GM18868 (cell line): ENCODE measurements at regions not wholly inside any gene's neighbourhood (a gene's known extent, or its start where the extent isn't known, plus 50 kb on each side); places are given as distances from the start of the nearest gene placed in this dataset.

Source experiments
- ATAC-seq: cut with Tn5 transposase; IDR thresholded peaks from one replicate; pipeline ENCODE4 v1.9.1; 2021; ENCODE audit warnings: mild to moderate bottlenecking, moderate library complexity; ENCODE audit not compliant: unreplicated experiment

DNA sequence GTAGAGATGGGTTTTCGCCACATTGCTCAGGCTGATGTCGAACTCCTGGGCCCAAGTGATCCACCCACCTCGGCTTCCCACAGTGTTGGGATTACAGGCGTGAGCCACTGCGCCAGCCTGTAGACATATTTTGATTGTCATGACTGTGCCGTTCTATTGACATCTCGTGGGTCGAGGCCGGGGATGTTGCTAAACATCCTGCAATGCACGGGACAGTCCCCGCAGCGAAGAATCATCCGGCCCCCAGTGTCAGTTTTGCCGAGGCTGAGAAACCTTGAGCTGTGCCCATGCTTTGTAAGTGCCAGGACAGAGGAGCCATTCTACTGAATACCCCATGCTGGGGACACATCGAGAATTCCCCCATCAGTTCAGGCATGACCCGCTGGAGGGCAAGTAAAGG, 69.1 kb upstream of the GSE1 start:
- ATAC-seq, result no peak

DNA sequence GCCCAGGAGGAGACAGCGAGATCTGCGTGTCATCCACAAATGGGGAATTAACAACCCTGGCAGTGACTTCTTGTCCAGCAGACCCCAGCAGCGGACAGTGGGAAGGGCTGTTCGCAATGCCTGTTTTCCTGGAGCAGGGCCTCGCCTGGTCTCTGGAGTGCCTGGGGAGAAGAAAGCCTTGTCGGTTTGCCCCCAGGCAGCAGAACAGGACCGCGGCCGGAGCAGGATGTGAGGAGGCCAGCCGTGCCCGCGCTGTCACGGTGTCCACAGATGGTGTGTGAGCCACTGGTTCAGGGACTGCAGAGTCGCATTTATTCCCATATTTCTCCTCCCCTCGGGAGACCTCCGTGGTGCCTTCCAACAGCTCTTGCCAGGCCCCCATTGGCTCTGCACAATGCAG, 68.5 kb upstream of the GSE1 start:
- ATAC-seq, result no peak

DNA sequence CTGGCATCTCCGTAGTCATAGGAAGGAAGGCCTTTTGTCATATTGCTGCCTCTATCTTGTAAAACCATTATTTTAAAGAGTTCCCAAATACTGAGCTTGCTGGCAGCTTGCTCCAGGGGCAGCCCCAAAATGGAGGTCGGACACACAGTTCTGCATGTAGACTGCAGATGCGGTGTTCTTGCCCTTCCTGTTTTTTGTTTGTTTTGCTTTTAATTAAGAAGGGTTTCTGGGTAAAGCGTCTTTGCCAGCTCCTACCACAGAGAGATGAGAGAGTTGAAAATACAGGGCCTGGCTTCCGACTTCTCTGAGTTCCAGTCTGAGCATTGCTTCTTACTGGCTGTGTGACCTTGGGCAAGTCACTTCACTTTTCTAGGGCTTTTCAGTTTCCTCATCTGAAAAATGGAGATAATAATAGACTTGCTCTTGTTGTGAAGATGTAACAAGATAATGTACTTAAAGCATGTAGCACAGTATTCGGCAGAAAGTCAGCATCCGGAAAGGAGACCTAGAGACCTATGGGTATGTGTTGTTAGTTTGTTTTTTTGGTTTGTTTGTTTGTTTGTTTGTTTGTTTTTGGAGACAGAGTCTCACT, 67.8 kb upstream of the GSE1 start:
- ATAC-seq, result no peak

DNA sequence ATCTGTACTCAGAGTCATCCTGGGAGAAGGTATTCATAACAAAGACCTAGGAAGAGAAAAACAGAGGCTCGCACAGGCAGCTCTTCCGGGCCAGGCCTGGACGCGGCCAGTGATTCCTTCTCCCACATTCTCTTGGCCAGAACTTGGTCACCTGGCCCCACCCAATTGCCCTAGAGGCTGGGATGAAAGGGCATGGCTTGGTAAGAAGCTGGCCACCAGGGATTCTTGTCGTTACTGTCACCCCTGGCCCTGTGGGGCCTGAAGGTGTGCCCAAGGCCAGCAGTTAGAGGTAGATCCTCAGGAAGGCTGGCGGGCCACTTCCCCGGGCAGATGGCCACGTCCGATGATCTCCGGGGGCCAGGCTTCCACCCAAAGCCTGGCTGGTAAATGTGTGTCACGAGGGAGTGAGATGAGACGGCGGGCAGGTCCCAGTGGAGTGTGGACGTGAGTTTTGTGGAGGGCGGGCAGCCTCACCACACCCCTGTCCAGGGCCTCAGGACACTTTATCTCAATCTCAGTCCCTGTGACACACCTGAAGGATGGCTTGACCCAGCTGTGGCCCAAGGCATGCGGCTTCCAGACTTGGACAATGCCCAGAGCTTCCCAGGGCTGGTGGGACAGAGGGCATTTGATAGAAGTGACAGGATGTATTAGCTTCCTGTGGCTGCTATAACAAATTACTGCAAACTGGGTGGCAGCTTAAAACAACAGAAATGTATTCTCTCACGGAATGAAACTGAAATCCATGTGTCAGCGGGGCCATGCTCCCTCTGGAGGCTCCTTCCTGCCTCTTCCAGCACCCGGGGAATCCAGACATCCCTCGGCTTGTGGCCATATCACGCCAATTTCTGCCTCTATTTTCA, 66.3 kb upstream of the GSE1 start:
- no peak for ATAC-seq

DNA sequence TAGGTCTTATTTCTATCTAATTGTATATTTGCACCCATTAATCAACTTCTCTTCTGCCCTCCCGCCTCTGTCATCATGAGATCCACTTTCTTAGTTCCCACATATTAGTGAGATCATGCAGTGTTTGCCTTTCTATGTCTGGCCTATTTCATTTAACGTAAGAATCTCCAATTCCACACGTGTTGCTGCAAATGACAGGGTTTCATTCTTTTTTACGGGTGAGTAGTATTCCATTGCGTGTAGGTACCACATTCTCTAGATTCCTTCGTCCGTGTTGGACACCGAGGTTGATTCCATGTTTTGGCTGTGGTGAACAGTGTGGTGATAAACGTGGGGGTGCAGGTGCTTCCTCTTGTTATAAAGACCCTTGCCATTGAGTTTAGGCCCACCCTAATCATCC, 64.7 kb upstream of the GSE1 start:
- ATAC-seq, result no peak

DNA sequence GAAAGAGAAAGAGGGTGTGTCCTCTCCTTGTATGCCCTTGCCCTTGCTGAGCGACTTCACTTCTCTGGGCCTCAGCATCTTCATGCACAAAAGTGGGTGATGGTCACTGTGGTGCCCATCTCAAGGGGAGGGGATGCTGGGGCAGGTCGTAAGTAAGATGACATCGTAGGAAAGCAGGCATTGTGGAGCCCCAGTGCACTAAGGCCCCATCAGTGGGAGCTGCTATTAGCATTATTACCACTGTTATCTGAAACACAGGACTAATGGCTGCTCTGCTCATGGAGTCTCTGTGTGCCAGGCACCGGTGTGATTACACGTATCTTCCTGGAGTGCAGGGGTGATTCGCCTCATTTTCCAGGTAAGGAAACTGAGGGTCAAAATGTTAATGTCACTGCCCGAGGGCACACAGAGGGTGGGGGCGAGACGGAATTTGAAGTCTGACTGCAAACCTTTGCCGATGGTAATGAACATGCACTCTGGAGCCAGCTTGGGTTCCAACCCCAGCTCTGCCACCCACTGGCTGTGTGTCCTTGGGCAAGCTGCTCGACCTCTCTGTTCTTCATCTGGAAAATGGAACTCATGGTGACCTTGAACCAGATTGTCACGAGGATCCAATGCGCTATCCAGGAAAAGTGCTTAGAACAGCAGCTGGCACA, 63.2 kb upstream of the GSE1 start:
- ATAC-seq, result no peak

DNA sequence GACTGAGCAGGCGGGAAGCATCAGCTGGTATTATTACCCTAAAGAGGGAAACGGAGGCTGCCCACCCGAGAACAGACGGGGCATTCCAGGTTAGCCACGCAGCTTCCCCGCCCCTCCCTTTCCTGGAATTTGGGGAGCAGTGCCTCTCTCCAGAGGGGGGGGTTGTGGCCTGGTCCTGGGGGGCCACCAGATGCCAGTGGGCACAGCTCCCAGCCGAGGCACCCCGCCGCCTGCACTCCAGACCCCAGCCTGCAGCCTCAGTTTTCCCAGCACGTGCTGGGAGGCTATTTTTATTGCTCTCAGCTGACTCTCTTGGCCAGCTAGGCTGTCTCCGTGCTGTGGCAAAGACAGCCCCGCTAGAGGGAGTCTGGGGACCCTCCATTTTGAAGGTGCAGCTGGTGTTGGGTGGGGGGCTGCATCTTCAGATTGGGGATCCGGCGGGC, 62.7 kb upstream of the GSE1 start:
- ATAC-seq, result no peak

DNA sequence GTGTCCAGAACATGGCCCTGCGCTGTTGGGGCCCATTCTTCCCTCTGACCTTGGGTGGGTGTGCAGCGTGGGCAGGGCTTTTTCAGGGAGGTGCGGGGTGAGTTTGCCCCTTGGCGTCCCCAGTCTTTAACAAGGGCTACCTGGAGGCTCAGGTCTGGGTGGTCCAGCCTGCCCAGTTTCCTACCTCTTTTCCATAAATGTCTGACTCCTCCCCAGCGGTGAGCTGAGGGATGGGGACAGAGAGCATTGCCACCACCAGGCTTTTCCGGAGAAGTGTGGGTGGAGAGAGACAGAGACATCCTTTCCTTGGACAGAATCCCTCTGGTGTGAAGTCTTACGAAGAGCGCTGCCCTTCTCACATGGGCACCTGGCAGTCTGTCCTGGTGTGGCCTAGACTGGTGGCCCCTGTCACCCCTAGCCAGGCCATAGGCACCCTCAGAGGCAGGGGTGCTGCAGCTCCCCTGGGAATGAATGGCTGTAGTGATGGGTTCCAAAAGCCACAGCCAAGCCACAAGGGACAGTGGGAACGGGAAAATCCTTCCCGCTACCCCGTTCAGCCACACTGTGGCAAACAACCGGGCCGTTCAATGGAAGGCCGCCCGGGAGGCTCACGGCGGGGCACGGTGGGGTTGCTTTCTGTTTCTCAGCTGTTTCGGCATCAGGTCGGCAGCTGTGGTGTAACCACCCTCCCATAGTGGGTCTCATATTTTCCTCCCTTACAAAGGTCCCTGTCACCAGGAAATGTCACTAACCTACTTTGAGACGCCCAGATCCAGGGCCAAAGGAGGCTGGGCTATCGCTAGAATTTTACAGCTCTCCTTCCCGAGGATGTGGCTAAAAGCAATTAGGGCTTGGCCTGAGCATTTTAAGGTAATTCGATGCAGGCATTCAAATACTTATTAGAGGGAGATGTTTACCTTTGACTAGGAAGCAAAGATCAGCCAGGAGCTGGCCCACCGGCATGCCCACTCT, 61.9 kb upstream of the GSE1 start:
- no peak for ATAC-seq

DNA sequence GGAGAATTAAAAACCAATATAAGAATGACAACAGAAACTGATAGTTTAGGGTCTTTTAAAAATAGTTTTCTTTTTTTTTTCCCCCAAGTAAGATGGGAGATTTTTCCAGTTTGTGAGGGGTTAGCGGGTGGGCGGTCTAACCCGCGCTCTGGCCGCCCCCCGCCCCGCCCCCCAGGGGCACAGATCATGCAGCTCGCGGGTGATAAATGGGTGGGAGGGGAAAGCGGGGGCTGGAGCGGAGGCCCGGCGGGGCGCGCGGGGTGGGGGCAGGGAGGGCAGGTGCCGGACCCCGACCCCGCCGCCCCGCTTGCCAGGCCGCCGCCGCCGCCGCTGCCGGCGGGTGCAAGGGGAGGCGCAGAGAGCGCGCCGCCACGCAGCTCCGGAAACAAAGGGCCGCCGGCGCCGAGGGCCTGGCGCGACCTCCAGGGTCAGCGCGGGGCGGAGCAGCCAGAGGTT, 60.1 kb upstream of the GSE1 start:
- ATAC-seq, result no peak

DNA sequence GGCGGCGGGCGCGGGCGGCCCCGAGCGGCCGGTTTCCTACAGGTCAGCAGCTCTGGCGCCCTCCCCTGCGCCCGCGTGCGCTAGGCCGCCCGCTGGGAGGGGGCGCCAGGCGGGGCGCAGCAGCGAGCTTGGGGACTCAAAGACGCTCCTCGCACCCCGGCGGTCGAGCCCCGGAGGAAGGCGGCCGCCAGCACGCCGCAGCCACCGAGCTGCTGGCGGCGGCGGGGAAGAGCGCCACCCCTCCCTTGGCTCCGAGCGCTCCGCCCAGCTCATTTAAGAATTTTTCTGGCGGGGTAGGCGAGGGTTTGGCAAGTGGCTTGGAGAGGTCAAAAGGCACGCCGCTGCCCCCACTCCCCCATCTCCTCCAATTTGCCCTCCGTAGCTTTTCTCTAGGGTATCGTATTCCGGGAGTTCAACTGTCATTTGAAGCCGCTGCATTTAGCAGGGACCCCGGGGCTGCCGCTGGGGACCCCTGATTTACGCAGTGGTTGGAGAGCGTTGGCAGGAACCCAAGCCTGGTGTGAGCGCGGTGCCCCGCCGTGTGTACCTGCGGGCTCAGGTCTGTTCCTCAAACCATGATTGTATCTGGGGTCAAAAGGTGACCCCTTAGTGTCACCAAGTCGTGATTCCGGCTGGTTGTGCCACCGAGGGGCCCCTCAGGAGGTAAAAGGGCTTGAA, 59.5 kb upstream of the GSE1 start:
- ATAC-seq, result peak; percentile 4

DNA sequence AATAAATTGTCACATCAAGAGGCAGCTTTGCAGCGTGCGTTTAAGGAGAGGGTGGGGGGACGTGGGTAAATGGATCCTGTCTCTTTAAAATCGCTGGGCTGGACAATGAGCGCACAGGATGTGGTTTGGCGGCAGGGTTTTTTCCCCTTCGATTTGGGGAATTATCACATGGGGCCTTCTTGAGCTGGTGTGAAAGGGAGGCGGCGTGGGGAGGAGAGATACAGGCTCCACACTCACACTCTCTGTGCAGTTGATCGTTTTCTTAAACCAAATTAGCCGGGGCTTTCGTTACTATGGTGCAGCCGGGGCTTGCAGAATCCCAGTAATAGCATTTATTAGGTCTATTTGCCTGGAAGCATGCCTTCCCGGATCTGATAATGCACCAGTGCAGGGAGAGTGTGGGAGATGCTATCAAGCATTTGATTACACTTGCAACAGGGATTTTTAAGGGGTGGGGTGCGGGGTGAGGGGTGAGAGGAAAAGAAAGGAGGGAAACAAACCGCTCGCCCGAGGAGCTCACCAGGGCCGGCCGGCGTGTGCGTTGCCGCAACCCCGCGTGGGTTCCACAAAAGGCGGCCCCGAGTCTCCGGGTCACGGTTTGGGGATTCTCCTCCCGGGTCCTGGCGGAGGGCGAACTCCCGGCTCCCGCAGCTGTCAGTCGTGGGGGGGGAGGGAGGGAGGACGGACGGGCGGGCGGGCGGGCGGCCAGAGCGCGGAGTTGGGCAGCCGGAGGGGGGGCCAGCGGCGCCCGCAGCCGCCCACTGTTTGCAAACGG, 58.8 kb upstream of the GSE1 start:
- ATAC-seq, result peak; percentile 62

DNA sequence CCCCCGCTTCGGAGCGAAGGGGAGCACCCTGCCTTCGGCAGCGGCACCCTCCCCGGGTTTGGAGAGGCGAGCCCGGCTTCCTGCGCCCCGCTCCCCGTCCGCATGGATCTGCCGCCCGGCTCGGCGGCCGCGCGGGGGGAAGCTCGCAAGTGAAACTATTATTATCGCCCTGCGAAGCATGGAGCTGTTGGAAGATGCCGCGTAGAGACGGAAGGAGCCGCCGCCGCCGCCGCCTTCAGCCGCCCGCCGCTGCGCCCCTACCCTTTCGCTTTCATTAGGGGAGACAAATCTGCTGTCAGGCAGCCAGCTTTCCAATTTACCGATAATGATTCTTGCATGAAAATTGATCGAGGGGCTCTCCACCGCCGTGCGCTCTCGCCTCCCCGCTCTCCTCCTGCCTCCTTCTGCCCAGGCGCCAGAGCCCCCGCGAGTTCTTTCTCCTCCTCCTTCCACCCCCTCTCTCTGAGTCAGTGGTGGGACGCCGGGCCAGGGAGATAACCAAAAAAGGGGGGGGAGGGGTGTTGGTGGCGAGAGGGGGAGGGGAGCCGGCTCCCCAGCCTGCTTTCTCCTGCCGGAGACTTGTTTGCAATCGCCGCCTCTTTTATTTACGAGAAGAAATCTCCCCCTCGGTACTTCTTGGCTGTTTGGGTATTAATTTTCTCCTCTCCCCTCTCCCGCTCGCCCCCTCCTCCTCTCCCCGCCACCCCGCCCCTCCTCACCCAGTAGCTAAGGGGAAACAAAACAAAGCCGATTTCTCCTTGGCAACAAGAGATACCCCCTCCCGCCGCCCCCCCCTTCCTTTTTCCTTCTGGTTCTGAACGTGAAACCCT, 58.0 kb upstream of the GSE1 start:
- ATAC-seq, result no peak

DNA sequence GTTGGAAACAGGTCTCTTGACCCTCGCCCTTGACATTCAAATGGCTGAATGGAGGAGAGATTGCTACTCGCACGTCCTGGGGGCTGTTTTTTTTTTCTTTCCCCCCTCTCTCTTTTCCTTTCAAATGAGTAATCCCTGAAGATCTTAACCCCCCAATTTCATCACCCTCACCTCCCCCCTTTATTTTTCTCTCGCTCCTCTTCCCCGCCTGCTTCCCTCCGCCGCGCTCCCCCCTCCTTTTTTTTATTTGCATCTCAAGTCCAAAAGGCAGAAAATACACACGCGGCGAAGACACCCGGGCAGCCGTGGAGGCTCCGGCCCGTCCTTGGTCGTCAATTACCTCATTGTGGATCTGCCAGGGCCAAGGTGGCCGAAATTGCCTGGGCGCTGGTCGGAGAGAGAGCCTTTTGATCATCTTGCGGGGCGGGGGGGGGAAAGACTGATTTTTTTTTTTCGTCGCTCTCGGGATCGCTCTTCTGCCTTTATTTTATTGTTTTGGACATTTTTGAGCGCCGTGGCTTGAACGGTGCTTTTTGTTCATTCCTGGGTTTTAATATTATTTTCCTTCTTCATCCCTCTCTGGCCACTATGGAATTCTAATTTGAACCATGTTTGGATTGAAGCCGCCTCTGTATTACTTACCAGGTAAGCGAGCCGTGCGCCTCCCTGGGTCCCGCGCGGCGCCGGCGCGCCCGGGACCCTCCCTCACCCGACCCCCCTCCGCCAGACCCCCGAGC, 57.2 kb upstream of the GSE1 start:
- ATAC-seq, result no peak

DNA sequence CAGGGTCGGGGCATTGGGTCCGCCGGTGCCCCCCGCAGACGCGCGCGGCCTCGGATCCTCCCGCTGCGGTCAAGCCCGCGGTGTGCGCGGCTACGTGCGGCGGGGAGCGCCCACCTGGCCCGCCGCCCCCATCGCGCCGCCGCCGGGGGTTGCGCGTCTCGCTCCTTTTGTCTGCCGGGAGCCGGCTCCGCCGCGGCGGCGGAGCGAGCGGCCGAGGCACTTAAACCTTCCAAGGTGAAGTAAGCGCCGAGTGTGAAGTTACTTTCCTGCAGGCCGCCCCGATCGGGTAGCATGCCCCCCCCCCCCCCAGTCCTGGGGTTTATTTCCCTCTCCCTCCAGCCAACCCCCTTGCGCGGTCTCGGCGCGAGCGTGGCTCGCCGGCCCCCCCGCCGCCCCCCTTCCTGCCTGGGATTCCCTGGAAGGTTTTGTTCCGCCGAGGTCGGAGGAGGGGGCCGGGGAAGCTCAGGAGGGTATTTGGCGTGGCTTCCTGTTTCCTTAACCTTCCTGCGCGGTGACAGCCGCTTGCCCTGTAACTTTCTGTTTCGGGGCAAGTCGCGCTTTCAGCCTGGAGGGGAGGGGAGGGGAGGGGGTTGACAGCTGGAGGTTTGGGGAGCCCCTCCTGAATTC, 56.6 kb upstream of the GSE1 start:
- no peak for ATAC-seq

DNA sequence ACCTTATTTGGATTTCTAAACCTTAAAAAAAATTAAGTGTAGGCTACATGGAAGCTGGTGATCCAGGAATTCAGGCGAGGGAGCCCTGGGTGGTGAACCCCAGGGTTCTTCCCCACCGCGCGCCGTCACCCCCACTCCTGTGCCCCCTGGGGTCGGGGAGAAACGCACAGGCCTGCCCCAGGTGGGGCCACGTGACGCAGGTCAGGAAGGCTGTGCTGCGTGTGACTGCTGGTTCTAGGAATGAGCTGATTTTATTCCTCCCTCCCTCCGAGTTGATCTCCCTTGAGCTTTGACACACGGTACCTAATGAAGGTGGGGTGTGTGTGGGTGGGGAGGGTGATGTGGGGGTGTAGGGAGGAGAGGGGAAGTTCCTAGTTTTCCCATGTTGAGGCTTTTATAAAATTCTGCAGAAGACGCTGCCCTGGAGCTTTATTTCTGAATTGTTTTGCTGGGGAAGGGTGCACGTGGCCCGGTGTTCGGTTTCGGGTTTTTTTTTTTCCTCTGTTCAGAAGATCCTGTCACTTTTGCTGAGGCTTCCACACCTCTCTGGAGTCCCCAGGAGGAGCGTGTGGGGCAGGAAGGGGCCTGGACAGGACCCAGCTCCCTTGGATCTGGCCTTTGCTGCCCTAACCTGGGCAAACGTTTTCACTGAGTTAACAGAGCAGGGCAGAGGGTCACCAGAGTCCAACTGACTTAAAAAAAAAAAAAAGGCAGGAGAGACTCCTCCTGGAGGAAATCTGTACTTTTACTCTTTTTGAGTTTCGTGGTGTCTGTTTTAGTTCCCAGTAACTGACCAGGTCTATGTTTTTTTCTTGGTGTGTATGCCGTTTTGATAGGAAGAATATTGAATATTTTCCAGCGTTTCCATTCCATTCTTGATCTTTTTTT, 55.8 kb upstream of the GSE1 start:
- ATAC-seq, result no peak

DNA sequence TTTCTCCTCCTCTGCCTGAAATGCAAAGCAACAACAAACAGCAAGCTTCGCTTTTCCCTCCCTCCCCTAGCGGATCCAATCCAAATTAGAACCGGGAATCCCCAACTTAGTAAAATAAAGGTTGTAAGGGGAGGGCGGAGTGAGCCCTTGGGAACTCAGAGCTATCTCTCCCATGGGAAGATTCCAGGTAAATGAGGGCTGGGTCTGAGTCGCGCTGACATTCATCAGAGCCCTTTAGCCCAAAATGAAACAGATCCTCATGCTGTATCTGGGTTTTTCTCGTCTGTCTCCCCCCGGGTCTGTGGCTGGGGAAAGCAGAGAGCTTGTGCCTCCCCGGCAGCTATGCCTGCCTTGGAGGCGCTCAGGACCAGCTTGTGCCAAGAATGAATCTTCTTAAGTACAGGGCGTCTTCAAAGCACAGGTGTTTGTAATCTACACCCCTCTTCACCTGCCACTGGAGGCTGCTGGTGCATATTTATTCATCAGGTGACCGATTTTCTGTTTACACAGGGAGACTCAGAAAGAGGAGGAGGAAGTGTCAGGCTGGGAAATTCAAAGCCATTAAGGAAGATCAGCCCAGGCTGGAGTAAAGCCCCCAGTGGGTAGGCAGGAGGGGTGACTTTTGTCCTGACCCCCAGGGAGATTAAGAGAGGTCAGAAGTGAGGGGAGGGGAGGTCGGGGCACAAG, 55.0 kb upstream of the GSE1 start:
- ATAC-seq, result no peak
